GM12878 (cell line): ENCODE measurements at regions not wholly inside any gene's neighbourhood (a gene's known extent, or its start where the extent isn't known, plus 50 kb on each side); places are given as distances from the start of the nearest gene placed in this dataset.

Experiments used
- ATAC-seq: fragments of 200-7000 bp; cut with Tn5 transposase; 3 replicates; pipeline ENCODE4 v1.9.1; 2020; ENCODE audit warnings: mild to moderate bottlenecking, moderate library complexity
- BruUV-seq: library from RNA; stranded (reverse); fragments of 400-500 nt; replicated peaks from 2 replicates; lab custom pipeline; 2021; lab: Mats Ljungman, UMichigan
- CTCF ChIA-PET: fragments of 300-600 bp; sonication (Branson Sonifier 250); formaldehyde crosslinking; extraction: SDS; loops from one replicate; lab custom pipeline; 2021; ENCODE audit warnings: inconsistent platforms; lab: Yijun Ruan, JAX
- POLR2A ChIA-PET: fragments of 350-600 bp; formaldehyde crosslinking; extraction: SDS; loops from one replicate; lab custom pipeline; 2021; ENCODE audit warnings: inconsistent platforms; lab: Charles Lee
- RAD21 ChIA-PET: fragments of 300-600 bp; sonication (Branson Sonifier 250); formaldehyde crosslinking; loops from one replicate; lab custom pipeline; 2023; ENCODE audit warnings: antibody characterized with exemption; ENCODE audit not compliant: unreplicated experiment; lab: Charles Lee
- SMC1A ChIA-PET: fragments of 300-600 bp; sonication (Branson Sonifier 250); formaldehyde crosslinking; loops from one replicate; lab custom pipeline; 2023; ENCODE audit not compliant: unreplicated experiment, uncharacterized antibody; lab: Charles Lee
- DNase-seq: peaks from one replicate; pipeline ENCODE4 v3.0.0-alpha.2; 2011; ENCODE audit warnings: low read depth, low spot score
- FAIRE-seq: peaks from 3 replicates; lab custom pipeline; 2011; peaks lifted over from hg19 to GRCh38; lab: Jason Lieb, UNC
- H2AFZ ChIP-seq: 2 replicates; pipeline ENCODE4 v1.6.0; 2011; ENCODE audit warnings: low read depth, low read length, control low read depth; ENCODE audit not compliant: control insufficient read depth
- H3K27ac ChIP-seq: 2 replicates; pipeline ENCODE4 v1.5.1; 2011; ENCODE audit warnings: control low read depth; ENCODE audit not compliant: control insufficient read depth, insufficient read depth
- H3K27me3 ChIP-seq, 2 experiments: replicated peaks in 1 of 2; 2 replicates each; pipeline versions ENCODE4 v1.6.0 to v1.6.1; 2011; ENCODE audit warnings: low read length in 1 of 2; ENCODE audit not compliant: control insufficient read depth in 2 of 2, insufficient read depth in 2 of 2
- H3K36me3 ChIP-seq, 2 experiments: 2 replicates each; pipeline ENCODE4 v1.5.1; 2011; ENCODE audit warnings: low read length in 1 of 2; ENCODE audit not compliant: control insufficient read depth in 2 of 2, insufficient read depth in 2 of 2
- H3K4me1 ChIP-seq: 2 replicates; pipeline ENCODE4 v1.6.1; 2011; ENCODE audit warnings: mild to moderate bottlenecking, low read length, moderate library complexity, mixed read lengths; ENCODE audit not compliant: control insufficient read depth, insufficient read depth
- H3K4me2 ChIP-seq: 2 replicates; pipeline ENCODE4 v1.6.0; 2011; ENCODE audit warnings: control low read depth; ENCODE audit not compliant: control insufficient read depth, insufficient read depth
- H3K4me3 ChIP-seq: fragments of 200-600 bp; sonication (generic); 2 replicates; pipeline ENCODE4 v1.5.1; 2016
- H3K79me2 ChIP-seq: 2 replicates; pipeline ENCODE4 v1.6.0; 2011; ENCODE audit warnings: low read length; ENCODE audit not compliant: control insufficient read depth, insufficient read depth
- H3K9ac ChIP-seq: 2 replicates; pipeline ENCODE4 v1.8.0; 2011; ENCODE audit warnings: low read length, control low read depth, mixed read lengths; ENCODE audit not compliant: control insufficient read depth, insufficient read depth
- H3K9me3 ChIP-seq: replicated peaks from 3 replicates; pipeline ENCODE4 v1.5.1; 2011; ENCODE audit warnings: mild to moderate bottlenecking, low read length; ENCODE audit not compliant: control insufficient read depth, insufficient read depth
- H4K20me1 ChIP-seq: 2 replicates; pipeline ENCODE4 v1.6.0; 2011; ENCODE audit not compliant: control insufficient read depth, insufficient read depth
- GATAD2B ChIP-seq: fragments of 450-650 bp; conservative IDR thresholded peaks from 2 replicates; pipeline ENCODE4 v1.6.1; 2017; ENCODE audit warnings: low read depth, mild to moderate bottlenecking, moderate library complexity
- JUNB ChIP-seq: IDR thresholded peaks from 2 replicates; pipeline ENCODE4 v1.6.1; 2016; ENCODE audit warnings: antibody characterized with exemption, mild to moderate bottlenecking
- KAT2A ChIP-seq: conservative IDR thresholded peaks from 2 replicates; pipeline ENCODE4 v1.6.1; 2011; ENCODE audit warnings: low read depth, low read length; ENCODE audit not compliant: control insufficient read depth
- ZBED1 ChIP-seq: IDR thresholded peaks from 2 replicates; pipeline ENCODE4 v1.6.1; 2016; ENCODE audit warnings: borderline replicate concordance
- ZSCAN29 ChIP-seq: fragments of 450-650 bp; IDR thresholded peaks from 2 replicates; pipeline ENCODE4 v1.6.1; 2017; ENCODE audit warnings: mild to moderate bottlenecking, moderate library complexity
- WGBS: methylation state at CpG from one replicate; pipeline ENCODE4 v1.1.6; 2016; ENCODE audit warnings: low lambda C conversion rate; ENCODE audit not compliant: insufficient replicate concordance, insufficient coverage; ENCODE audit errors: missing lambda C conversion rate; 5-methylcytosine and 5-hydroxymethylcytosine counted together
- in situ Hi-C: fragments of 300-500 bp; cut with MboI; formaldehyde crosslinking; loops from 9 replicates; pipeline ENCODE4 v1.14.3; 2018; ENCODE audit warnings: mixed read lengths
- intact Hi-C: fragments of 100-400 bp; cut with micrococcal nuclease; formaldehyde crosslinking; loops from one replicate; pipeline ENCODE4 v1.14.2; 2022; ENCODE audit not compliant: unreplicated experiment
- TF ChIP-seq, protein P1 (sequence below): fragments of 450-650 bp; IDR thresholded peaks from 2 replicates; pipeline ENCODE4 v1.6.1; 2017; ENCODE audit warnings: antibody characterized with exemption, mild to moderate bottlenecking, moderate library complexity

DNA sequence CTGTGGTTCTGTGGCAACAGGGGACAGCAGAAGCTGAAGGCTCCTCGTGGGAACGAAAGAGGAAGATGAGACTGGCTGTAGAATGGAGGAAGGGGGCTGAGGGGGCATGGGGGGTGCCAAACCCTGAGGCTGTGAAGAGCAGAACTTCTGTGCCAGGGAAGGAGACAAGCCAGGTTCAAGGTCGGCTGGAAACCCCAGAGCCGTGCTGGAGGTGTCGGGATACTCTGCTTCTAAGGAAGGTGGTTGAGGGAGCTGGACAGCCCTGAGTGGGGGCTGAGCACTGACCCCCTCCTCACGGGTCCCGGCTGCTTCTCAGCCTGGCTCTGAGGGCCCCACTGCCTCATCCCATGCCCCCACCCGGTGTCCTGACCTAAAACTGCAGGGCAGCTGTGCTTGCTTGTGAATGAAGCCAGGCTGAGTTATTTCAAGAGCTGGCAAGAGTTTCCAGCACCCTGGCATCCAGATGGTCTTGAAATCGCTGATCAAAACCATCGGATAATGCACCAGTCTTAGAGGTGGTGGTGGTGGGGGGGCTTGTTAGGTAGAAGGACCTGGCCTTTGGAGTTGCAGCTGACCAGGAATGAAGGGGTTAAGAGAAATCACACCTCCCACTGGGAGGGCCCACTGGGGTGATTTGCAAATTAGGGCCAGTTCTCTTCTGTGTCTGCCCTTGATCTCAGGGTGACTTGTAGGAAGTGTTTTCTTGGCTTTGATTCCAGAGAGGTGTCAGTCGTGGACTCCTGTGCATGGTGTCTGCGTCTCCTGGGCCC is 218.9 kb upstream of the C1orf174 start:
- intact Hi-C loops (no loop called here), in situ Hi-C loops (no loop called here)
- Histone ChIP-seq H3K9me3 (no peaks in the 10 kb centered on the region), H3K79me2 (no peaks in the 10 kb centered on the region), H3K36me3 (no peaks in the 10 kb centered on the region), H3K27ac (no peak overlapping the region), H3K4me2 (no peak overlapping the region), H4K20me1 (no peaks in the 10 kb centered on the region), H3K4me3 (no peak overlapping the region), H3K27me3 (no peaks in the 10 kb centered on the region; a peak in 1 of 4 replicates), H3K9ac (no peak overlapping the region), H2AFZ (no peak overlapping the region), H3K4me1 (no peaks in the 10 kb centered on the region)
- ChIA-PET RAD21 (no interaction called here), POLR2A (no interaction called here), CTCF (no interaction called here), SMC1A (no interaction called here)
- BruUV-seq, result no TSS peak
- TF ChIP-seq GATAD2B, result no peak
- TF ChIP-seq, protein P1, sequence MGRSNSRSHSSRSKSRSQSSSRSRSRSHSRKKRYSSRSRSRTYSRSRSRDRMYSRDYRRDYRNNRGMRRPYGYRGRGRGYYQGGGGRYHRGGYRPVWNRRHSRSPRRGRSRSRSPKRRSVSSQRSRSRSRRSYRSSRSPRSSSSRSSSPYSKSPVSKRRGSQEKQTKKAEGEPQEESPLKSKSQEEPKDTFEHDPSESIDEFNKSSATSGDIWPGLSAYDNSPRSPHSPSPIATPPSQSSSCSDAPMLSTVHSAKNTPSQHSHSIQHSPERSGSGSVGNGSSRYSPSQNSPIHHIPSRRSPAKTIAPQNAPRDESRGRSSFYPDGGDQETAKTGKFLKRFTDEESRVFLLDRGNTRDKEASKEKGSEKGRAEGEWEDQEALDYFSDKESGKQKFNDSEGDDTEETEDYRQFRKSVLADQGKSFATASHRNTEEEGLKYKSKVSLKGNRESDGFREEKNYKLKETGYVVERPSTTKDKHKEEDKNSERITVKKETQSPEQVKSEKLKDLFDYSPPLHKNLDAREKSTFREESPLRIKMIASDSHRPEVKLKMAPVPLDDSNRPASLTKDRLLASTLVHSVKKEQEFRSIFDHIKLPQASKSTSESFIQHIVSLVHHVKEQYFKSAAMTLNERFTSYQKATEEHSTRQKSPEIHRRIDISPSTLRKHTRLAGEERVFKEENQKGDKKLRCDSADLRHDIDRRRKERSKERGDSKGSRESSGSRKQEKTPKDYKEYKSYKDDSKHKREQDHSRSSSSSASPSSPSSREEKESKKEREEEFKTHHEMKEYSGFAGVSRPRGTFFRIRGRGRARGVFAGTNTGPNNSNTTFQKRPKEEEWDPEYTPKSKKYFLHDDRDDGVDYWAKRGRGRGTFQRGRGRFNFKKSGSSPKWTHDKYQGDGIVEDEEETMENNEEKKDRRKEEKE, result no peak
- no peak for TF ChIP-seq JUNB
- TF ChIP-seq ZSCAN29, result no peak
- no peak for TF ChIP-seq KAT2A
- TF ChIP-seq ZBED1, result no peak
- no peak for FAIRE-seq
- no peak for DNase-seq
- WGBS, result 2% methylated on average over 11 of the region's 12 CpGs
- ATAC-seq, result no peak
